ENCODE measurements at regions not wholly inside any gene's neighbourhood (a gene's known extent, or its start where the extent isn't known, plus 50 kb on each side); places are given as distances from the start of the nearest gene placed in this dataset.
"Not testable (repeated sequence)": the region's sequence is repeated elsewhere in the genome, so short reads cannot be mapped to it uniquely, and the experiment has no call there.

DNA sequence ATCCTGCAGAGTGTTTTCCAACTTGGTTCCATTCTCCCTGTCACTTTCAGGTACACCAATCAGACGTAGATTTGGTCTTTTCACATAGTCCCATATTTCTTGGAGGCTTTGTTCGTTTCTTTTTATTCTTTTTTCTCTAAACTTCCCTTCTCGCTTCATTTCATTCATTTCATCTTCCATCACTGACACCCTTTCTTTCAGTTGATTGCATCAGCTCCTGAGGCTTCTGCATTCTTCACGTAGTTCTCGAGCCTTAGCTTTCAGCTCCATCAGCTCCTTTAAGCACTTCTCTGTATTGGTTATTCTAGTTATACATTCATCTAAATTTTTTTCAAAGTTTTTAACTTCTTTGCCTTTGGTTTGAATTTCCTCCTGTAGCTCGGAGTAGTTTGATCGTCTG lies 140.1 kb downstream of the PLPPR4 start:
- not testable (repeated sequence) for ATAC-seq; H3K27ac Mint-ChIP-seq; DNase-seq (ENCODE audit: low spot score); H3K27me3 Mint-ChIP-seq; H3K4me3 Mint-ChIP-seq; H3K4me1 Mint-ChIP-seq (ENCODE audit: low read depth in 2 of 2); H3K36me3 Mint-ChIP-seq
- peaks cover 11% of the 10 kb centered on the region for H3K9me3 Mint-ChIP-seq

DNA sequence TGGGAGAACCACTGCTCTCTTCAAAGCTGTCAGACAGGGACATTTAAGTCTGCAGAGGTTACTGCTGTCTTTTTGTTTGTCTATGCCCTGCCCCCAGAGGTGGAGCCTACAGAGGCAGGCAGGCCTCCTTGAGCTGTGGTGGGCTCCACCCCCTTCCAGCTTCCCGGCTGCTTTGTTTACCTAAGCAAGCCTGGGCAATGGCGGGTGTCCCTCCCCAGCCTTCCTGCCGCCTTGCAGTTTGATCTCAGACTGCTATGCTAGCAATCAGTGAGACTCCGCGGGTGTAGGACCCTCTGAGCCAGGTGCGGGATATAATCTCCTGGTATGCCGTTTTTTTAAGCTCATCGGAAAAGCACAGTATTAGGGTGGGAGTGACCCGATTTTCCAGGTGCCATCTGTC lies 141.0 kb downstream of the PLPPR4 start:
- not testable (repeated sequence) for H3K27me3 Mint-ChIP-seq; H3K9me3 Mint-ChIP-seq; DNase-seq (ENCODE audit: low spot score); H3K4me1 Mint-ChIP-seq (ENCODE audit: low read depth in 2 of 2); ATAC-seq; H3K4me3 Mint-ChIP-seq; H3K27ac Mint-ChIP-seq; H3K36me3 Mint-ChIP-seq

DNA sequence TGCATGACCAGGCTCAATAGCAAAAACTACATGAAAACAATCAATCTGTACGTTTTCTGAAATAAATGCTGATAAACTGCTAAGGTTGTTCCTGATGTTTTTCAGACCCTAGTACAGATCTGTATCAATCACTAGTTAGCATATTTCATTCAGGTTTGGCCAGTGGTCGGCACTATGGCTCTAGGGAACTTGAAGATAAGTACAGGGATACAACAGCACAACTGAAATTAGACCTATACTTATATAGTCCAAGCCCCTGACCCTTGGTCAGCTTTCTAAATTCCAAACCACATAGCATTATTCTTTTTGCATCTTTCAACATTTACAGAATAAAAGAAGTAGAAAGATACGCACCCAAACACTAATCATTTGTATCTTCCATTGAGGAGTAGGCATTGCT lies 142.7 kb downstream of the PLPPR4 start:
- H3K27me3 Mint-ChIP-seq = no peaks in the 10 kb centered on the region
- DNase-seq (ENCODE audit: low spot score) = no peak
- no peak for ATAC-seq
- no peaks in the 10 kb centered on the region for H3K4me1 Mint-ChIP-seq (ENCODE audit: low read depth in 2 of 2)
- no peak overlapping the region for H3K4me3 Mint-ChIP-seq
- H3K36me3 Mint-ChIP-seq = no peaks in the 10 kb centered on the region
- H3K9me3 Mint-ChIP-seq = peaks cover 6% of the 10 kb centered on the region
- no peak overlapping the region for H3K27ac Mint-ChIP-seq

DNA sequence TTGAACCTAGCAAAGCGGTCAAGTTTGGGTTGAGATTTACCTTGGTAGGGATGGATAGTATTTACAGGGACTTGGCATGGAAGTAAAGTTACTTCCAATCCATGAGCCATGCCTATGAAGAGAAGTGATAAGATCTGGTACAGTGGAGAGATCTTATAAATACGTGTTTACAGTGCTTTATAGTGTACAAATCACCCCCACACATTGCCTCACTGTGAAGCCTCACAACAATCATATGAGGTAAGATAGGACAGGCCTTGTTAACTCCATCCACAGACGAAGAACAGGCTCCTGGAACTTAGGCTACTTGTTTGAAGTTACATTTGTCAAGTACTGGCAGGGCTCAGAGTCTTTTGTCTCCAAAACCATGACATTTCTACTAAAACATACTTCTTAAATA lies 159.8 kb downstream of the PLPPR4 start:
- no peak overlapping the region for H3K4me3 Mint-ChIP-seq
- H3K9me3 Mint-ChIP-seq = peaks cover 19% of the 10 kb centered on the region
- H3K27ac Mint-ChIP-seq = no peak overlapping the region
- no peaks in the 10 kb centered on the region for H3K4me1 Mint-ChIP-seq (ENCODE audit: low read depth in 2 of 2)
- DNase-seq (ENCODE audit: low spot score) (no peak), ATAC-seq (no peak)
- no peaks in the 10 kb centered on the region for H3K27me3 Mint-ChIP-seq
- H3K36me3 Mint-ChIP-seq = no peaks in the 10 kb centered on the region

DNA sequence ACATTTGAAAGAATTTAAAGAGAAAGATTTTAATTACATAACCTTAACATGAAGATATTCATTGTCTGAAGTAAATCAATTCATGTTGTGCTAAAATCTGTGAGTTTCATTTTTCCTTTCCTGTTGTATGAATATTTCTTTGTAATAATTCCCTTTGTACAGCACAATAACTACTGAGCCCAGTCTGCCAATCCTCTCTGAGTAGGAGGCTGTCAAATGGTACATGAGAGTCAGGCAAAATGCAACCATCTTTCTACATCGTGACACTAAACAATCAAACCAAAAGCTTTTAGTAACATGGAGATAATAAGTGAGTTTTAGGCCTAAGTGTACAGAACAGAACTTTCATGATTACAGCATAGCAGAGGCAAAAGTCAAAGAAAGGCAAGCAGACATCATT lies 165.5 kb downstream of the PLPPR4 start:
- Mint-ChIP-seq H3K4me1 (ENCODE audit: low read depth in 2 of 2) (no peaks in the 10 kb centered on the region), H3K27ac (no peak overlapping the region), H3K36me3 (no peaks in the 10 kb centered on the region), H3K9me3 (peaks cover 3% of the 10 kb centered on the region), H3K4me3 (no peak overlapping the region), H3K27me3 (no peaks in the 10 kb centered on the region)
- DNase-seq (ENCODE audit: low spot score) = no peak
- ATAC-seq = no peak

DNA sequence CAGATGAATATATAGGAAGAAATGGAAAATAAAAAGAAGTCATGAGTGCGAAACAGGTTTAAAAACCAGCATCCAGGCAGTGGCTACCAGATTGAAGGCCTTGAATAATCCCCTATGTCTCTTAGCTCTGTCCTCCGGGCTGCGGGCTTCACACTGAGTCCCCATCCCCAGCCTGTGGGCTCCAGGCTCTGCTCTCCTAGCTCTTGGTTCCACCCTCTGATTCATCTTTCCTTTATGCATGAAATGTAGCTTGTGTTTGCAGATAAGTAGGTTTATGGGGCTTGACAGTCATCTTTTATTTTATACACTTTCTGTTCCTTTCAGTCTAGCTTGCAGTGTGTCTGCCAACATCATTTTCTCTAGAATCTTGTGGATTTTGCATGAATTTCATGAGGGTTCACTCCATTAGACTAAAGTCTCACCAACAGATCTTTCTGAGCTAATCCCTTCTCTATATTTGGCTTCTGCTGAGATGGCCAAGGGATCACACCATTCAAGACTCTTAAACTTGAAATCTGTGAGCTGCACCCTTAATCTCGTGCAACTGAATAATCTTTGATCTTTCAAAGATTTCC lies 174.5 kb downstream of the PLPPR4 start:
- no peaks in the 10 kb centered on the region for H3K27me3 Mint-ChIP-seq
- H3K9me3 Mint-ChIP-seq = no peaks in the 10 kb centered on the region
- H3K4me1 Mint-ChIP-seq (ENCODE audit: low read depth in 2 of 2) = no peaks in the 10 kb centered on the region
- no peaks in the 10 kb centered on the region for H3K36me3 Mint-ChIP-seq
- DNase-seq (ENCODE audit: low spot score) = no peak
- H3K27ac Mint-ChIP-seq = no peak overlapping the region
- no peak overlapping the region for H3K4me3 Mint-ChIP-seq
- ATAC-seq = no peak

DNA sequence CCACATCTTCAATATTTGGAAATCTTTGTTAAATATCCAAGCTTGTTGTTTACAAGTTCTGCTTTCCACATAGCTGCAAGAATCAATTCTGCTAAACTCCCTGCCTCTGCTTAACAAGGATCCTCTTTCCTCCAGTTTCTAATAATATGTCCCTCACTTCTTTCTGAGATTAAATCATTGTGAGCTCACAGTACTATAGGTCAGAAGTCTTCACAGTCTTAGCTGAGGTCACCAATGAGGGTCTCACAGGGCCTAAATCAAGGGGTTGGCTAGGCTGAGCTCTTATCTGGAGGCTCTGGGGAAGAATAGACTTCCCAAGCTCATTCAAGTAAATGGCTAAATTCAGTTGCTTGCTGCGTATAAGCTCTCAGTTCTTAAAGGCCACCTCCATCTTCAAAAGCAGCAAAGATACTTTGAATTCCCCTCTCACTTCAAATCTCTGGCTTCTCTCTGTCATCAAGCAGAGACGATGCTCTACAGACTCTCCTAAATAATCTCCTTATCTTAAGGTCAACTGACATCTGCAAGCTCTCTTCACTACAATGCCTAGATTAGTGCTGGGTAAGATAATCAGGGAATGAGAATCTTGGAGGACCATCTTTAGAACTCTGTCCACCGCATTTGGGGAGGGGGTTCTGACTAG lies 175.3 kb downstream of the PLPPR4 start:
- Mint-ChIP-seq H3K27me3 (no peaks in the 10 kb centered on the region), H3K36me3 (no peaks in the 10 kb centered on the region), H3K4me1 (ENCODE audit: low read depth in 2 of 2) (no peaks in the 10 kb centered on the region), H3K27ac (no peak overlapping the region), H3K4me3 (no peak overlapping the region), H3K9me3 (no peaks in the 10 kb centered on the region)
- no peak for DNase-seq (ENCODE audit: low spot score)
- no peak for ATAC-seq

DNA sequence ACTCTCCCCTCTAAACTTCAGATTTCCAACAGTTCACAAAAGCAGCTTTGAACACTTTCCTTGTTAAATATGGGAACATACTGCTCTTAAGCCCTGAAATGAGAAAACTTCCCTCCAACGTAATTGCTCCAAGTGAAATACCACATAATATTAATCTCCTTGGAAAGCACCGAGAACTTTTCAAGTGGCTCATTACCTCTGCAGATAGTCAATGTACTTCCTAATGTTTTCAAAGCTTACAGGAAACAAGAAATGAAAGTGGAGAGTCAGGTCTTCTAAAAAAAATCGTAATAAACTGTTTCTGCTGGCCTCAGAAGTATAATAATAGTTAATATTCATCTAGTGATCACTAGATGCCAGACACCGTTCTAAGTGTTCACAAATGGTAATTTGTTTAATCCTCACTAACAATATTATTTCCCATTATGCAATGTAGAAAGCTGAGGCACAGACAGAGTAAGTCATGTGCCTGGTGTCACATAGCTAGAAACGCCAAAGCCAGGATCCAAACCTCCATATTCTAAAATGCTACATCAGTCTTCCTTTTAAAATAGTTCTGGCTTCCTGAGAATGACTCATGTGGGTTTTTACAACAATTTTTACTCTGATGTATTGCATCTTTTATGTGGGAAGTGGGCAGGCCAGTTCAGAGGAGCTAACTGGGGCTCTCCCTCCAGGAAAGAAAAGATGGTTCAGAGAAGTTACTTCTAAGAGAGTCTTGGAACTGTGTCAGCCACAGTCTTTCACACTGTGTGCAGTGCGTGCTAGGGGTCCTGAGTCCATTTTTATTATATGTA lies 177.2 kb downstream of the PLPPR4 start:
- no peaks in the 10 kb centered on the region for H3K9me3 Mint-ChIP-seq
- H3K4me1 Mint-ChIP-seq (ENCODE audit: low read depth in 2 of 2) = no peaks in the 10 kb centered on the region
- no peaks in the 10 kb centered on the region for H3K36me3 Mint-ChIP-seq
- ATAC-seq (no peak), DNase-seq (ENCODE audit: low spot score) (no peak)
- H3K4me3 Mint-ChIP-seq = no peak overlapping the region
- no peaks in the 10 kb centered on the region for H3K27me3 Mint-ChIP-seq
- no peak overlapping the region for H3K27ac Mint-ChIP-seq

DNA sequence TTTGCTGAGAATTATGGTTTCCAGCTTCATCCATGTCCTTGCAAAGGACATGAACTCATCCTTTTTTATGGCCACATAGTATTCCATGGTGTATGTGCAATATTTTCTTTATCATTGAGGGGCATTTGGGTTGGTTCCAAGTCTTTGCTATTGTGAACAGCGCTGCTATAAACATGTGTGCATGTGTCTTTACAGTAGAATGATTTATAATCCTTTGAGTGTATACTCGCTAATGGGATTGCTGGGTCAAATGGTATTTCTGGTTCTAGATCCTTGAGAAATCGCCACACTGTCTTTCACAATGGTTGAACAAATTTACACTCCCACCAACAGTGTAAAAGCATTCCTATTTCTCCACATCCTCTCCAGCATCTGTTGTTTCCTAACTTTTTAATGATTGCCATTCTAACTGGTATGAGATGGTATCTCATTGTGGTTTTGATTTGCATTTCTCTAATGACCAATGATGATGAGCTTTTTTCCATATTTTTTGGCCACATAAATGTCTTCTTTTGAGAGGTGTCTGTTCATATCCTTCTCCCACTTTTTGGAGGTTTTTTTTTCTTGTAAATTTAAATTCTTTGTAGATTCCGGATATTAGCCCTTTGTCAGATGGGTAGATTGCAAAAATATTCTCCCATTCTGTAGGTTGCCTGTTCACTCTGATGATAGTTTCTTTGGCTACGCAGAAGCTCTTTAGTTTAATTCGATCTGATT lies 180.1 kb downstream of the PLPPR4 start:
- H3K9me3 Mint-ChIP-seq; H3K27ac Mint-ChIP-seq; H3K4me1 Mint-ChIP-seq (ENCODE audit: low read depth in 2 of 2); H3K27me3 Mint-ChIP-seq; DNase-seq (ENCODE audit: low spot score); H3K36me3 Mint-ChIP-seq; ATAC-seq; H3K4me3 Mint-ChIP-seq: not testable (repeated sequence)

DNA sequence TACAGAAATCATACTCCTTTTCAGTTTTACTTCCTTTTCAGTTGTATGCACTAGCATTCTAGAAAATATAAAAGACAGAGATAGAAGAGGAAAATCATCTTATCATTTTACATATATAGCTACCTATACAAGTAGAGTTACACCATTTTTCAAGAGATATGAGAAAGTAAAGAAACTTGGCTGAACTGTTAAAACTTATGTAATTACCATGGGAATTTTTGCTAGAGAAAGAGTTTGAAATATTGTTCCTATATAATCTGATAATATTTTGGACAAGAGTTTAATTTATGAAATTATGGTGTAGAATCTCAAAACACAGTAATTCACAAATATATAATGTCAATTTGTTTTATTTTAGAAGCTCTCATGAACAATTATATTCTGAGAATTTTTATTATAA lies 180.8 kb downstream of the PLPPR4 start:
- Mint-ChIP-seq H3K4me3 (no peak overlapping the region), H3K27me3 (no peaks in the 10 kb centered on the region), H3K9me3 (no peaks in the 10 kb centered on the region), H3K36me3 (no peaks in the 10 kb centered on the region), H3K4me1 (ENCODE audit: low read depth in 2 of 2) (no peaks in the 10 kb centered on the region), H3K27ac (no peak overlapping the region)
- ATAC-seq = no peak
- no peak for DNase-seq (ENCODE audit: low spot score)

DNA sequence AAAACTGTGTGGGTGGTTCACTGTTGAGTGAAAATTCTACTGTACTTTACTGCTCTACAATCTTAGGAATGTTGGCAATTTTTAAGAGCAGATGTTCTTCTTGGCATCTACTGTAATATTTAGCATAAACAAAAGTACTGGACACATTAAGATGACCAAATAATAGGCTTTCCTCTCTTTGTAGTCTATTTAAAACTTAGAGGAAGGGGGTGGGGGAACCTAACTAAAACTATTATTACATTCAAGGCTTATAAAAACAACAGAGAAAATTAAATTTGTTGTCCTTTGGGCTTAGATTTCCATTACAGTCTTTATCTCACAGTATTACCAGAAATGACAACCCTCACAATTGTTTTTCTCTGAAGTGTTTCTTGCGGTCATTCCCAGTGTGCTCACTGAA lies 181.2 kb downstream of the PLPPR4 start:
- no peak for DNase-seq (ENCODE audit: low spot score)
- Mint-ChIP-seq H3K27me3 (no peaks in the 10 kb centered on the region), H3K4me3 (no peak overlapping the region), H3K9me3 (peaks cover 2% of the 10 kb centered on the region), H3K27ac (no peak overlapping the region), H3K36me3 (no peaks in the 10 kb centered on the region), H3K4me1 (ENCODE audit: low read depth in 2 of 2) (no peaks in the 10 kb centered on the region)
- ATAC-seq = no peak

DNA sequence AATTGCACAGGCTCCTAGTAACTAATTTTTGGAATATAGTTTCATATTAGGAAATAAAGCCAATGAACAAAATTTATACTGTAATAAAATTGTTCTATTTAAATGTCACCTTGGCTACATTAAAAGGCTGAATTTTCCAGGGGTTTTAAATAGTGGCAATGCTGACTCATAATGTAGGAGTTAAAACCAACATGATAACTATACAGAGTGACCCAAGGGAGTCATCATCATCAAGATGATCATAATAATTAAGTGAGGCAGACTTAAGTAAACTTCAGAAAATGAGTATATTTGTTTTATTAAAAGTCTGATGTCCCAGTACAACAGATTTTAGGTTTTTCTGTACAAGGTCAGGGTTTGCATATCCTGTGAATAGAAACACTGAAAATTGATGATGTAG lies 183.4 kb downstream of the PLPPR4 start:
- no peaks in the 10 kb centered on the region for H3K4me1 Mint-ChIP-seq (ENCODE audit: low read depth in 2 of 2)

DNA sequence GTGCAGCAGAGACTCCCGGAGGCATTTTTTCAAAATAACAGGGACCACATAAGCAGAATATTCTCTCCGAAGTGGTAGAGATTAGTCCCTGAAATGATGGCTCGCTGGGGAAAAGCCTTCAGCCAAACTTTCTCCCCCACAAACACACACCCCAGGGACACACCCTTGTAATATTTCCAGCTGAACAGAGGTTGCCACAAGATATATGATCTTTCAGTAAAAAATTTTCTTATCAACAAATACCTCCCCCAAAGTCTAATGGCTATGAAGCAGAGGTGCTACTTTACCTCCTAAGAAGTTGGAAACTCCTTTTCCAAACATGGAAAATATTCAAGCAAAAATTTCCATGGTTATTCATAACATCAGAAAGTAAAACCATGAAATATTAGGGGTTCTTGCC lies 190.2 kb upstream of the PALMD start:
- Mint-ChIP-seq H3K9me3 (peaks cover 3% of the 10 kb centered on the region), H3K27me3 (peaks cover 0 to 14% of the 10 kb centered on the region in 2 donors)

More for the DNA sequence above, 183.4 kb downstream of the PLPPR4 start:
- Mint-ChIP-seq H3K27ac (no peak overlapping the region), H3K27me3 (no peaks in the 10 kb centered on the region), H3K9me3 (peaks cover 5% of the 10 kb centered on the region), H3K4me3 (no peak overlapping the region), H3K36me3 (no peaks in the 10 kb centered on the region)
- no peak for DNase-seq (ENCODE audit: low spot score)
- ATAC-seq = no peak

DNA sequence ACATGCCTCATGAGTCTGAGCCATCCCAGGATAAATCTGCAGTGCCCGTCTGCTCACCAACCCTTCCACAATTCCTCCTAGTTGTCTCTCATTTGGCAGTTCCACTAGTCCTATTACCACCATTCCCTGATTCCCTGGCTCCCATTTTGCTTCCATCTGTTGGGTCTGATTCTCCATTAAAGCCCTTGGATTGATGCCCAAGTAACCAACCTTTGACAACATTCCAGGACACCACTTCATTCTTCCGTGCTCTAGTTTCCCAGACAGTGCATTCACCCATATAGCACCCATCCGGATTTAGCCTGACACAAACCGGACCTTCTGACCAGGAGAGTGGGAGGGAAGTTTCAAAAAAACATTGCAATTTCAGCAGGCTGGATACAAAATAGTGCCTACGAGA lies 189.4 kb upstream of the PALMD start:
- no peak overlapping the region for H3K4me3 Mint-ChIP-seq
- no peak overlapping the region for H3K27ac Mint-ChIP-seq
- DNase-seq (ENCODE audit: low spot score) (no peak), ATAC-seq (no peak)
- H3K4me1 Mint-ChIP-seq (ENCODE audit: low read depth in 2 of 2) = no peaks in the 10 kb centered on the region
- H3K9me3 Mint-ChIP-seq = peaks cover 3% of the 10 kb centered on the region
- H3K36me3 Mint-ChIP-seq = no peaks in the 10 kb centered on the region
- peaks cover 0 to 14% of the 10 kb centered on the region in 2 donors for H3K27me3 Mint-ChIP-seq

More for the DNA sequence above, 190.2 kb upstream of the PALMD start:
- no peaks in the 10 kb centered on the region for H3K36me3 Mint-ChIP-seq
- H3K4me1 Mint-ChIP-seq (ENCODE audit: low read depth in 2 of 2) = no peaks in the 10 kb centered on the region
- no peak overlapping the region for H3K27ac Mint-ChIP-seq
- no peak overlapping the region for H3K4me3 Mint-ChIP-seq
- ATAC-seq = no peak
- DNase-seq (ENCODE audit: low spot score) = no peak
